IPS-20b (cell line): ENCODE measurements at regions not wholly inside any gene's neighbourhood (a gene's known extent, or its start where the extent isn't known, plus 50 kb on each side); places are given as distances from the start of the nearest gene placed in this dataset.
A peak's percentile ranks its signal among the peaks of the same experiment; 100 is the strongest.

Experiments
- H3K27ac ChIP-seq: one replicate; pipeline ENCODE4 v1.5.1; 2013; ENCODE audit warnings: low read length
- H3K27me3 ChIP-seq: 2 replicates; pipeline ENCODE4 v1.6.1; 2013; ENCODE audit warnings: mild to moderate bottlenecking, low read length, inconsistent platforms; ENCODE audit not compliant: insufficient read depth
- H3K36me3 ChIP-seq: 2 replicates; pipeline ENCODE4 v1.6.1; 2013; ENCODE audit warnings: low read depth, mild to moderate bottlenecking, inconsistent platforms, low read length, moderate library complexity; ENCODE audit not compliant: insufficient read depth
- H3K4me1 ChIP-seq: 2 replicates; pipeline ENCODE4 v1.6.1; 2013; ENCODE audit warnings: mild to moderate bottlenecking, control low read depth, inconsistent platforms, low read length, moderate library complexity; ENCODE audit not compliant: insufficient read depth
- H3K4me3 ChIP-seq: 2 replicates; pipeline ENCODE4 v1.5.1; 2013; ENCODE audit warnings: mild to moderate bottlenecking, low read length, inconsistent platforms
- H3K9ac ChIP-seq: 2 replicates; pipeline ENCODE4 v1.6.1; 2013; ENCODE audit warnings: low read depth, mild to moderate bottlenecking, inconsistent platforms, low read length, moderate library complexity
- H3K9me3 ChIP-seq: 2 replicates; pipeline ENCODE4 v1.6.1; 2013; ENCODE audit warnings: mild to moderate bottlenecking, low read depth, low read length, inconsistent platforms; ENCODE audit not compliant: insufficient read depth

DNA sequence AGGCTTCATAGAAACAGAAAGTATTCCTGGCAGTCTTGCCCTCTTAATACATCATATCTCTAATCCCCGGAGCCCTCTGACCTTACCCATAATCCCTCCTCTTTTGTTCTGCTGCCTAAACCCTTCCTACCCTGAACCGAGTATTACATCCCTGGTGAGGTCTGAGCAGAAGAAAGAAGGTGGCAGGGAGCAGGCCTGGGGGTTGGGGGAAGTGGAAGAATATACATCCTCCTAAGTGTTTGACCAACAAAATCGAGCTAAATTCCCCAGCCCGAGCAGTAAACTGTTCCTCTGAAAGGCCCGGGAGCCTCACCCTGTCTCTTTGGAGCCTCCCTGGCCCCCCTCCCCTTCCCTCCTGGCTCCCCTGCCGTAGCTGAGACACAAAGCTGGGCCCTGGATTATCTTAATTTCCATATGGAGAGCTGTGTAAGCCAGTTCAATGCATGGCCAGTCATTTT is 192.6 kb upstream of the LHX5 start:
- Histone ChIP-seq H3K4me1 (peaks cover 7% of the 10 kb centered on the region; the same call in 1 of the 2 replicates), H3K27ac (no peak overlapping the region), H3K9me3 (no peaks in the 10 kb centered on the region), H3K27me3 (no peaks in the 10 kb centered on the region), H3K9ac (peak overlapping the region; percentile 58; the same call in 1 of the 2 replicates), H3K36me3 (no peaks in the 10 kb centered on the region), H3K4me3 (no peak overlapping the region)

DNA sequence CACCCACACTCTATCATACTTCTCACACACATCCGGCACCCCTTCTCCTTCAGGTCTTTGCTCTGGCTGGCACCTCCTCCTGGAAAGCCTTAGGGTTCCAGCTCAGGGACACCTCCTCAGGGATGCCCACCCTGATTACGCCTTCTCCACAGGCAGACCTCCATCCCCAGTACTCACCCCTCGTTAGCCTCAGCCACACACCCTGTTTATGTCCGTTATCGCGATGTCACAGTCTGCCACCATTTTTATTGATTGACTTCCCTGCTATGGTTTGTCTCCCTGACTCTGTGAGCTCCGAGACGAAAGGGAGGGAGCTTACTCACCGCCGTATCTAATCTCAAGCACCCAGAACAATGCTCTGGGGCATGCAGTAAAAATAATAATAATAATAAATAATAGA is 191.7 kb upstream of the LHX5 start:
- no peaks in the 10 kb centered on the region for H3K36me3 ChIP-seq
- no peaks in the 10 kb centered on the region for H3K27me3 ChIP-seq
- no peaks in the 10 kb centered on the region for H3K9me3 ChIP-seq
- no peak overlapping the region for H3K4me3 ChIP-seq
- H3K9ac ChIP-seq = no peak overlapping the region
- peaks cover 7% of the 10 kb centered on the region; the same call in 1 of the 2 replicates for H3K4me1 ChIP-seq
- H3K27ac ChIP-seq = no peak overlapping the region

DNA sequence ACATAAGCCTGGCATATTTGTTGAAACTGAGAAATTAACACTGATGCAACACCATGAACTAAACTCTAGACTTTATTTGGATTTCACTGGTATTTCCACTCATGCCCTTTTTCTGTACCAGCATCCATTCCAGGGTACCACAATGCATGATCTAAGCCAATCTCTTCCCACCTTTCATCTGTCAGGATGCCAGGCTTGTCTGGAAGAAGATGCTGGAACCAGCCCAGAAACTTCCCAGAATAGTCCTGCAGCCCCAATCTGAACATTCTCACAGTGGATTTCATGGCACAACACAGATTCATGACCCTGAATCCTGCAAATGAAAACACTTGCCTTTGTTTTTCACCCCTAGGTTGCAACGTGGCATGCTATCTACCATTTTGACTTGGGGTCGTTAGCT is 189.3 kb upstream of the LHX5 start:
- Histone ChIP-seq H3K36me3 (no peaks in the 10 kb centered on the region), H3K9ac (no peak overlapping the region), H3K27ac (no peak overlapping the region), H3K9me3 (no peaks in the 10 kb centered on the region), H3K4me3 (no peak overlapping the region), H3K27me3 (no peaks in the 10 kb centered on the region), H3K4me1 (peaks cover 7% of the 10 kb centered on the region; the same call in 1 of the 2 replicates)

DNA sequence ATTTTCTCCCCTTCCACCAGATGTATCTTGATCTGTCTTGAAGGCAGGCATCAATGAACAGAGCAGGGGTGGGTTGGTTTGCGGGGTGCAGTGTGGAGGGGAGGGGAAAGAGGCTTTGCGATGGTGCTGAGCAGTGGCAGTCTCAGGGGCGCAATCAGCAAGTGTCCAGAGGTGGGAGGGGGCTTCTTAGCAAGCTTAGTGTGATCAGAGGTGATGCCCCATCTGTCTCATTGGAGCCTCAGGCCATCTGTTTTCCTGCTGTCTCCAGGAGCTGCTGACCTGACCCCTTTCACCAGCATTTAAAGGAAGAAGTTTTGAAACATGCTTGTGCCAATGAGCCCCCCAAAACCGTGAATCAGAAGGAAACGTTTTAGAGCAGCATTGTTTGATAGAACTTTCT is 187.7 kb upstream of the LHX5 start:
- H3K9me3 ChIP-seq = no peaks in the 10 kb centered on the region; the same call in 1 of the 2 replicates
- no peaks in the 10 kb centered on the region for H3K27me3 ChIP-seq
- H3K4me3 ChIP-seq = no peak overlapping the region
- no peaks in the 10 kb centered on the region for H3K36me3 ChIP-seq
- H3K9ac ChIP-seq = no peak overlapping the region
- H3K27ac ChIP-seq = no peak overlapping the region
- peaks cover 4% of the 10 kb centered on the region; the same call in 1 of the 2 replicates for H3K4me1 ChIP-seq

DNA sequence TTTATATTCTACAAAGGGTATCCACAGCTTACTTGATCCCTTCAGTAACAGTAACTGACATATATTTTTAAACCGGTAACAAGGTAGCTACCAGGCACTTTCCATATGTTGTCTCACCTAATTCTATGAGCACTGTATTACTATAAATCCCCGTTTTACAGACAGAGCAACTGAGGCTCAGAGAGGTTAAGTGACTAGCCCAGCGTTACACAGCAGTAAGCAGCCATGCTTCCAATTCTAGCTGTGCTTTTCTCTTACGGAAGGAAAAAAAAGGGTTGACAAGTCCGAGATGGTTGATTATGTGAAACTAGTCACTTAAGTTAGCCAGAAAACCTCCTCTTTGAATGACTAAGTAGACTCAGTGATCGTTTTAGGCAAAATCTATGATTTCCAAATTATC is 187.3 kb upstream of the LHX5 start:
- H3K9ac ChIP-seq = no peak overlapping the region
- H3K27me3 ChIP-seq = no peaks in the 10 kb centered on the region
- no peaks in the 10 kb centered on the region for H3K36me3 ChIP-seq
- peaks cover 1% of the 10 kb centered on the region; the same call in 1 of the 2 replicates for H3K4me1 ChIP-seq
- H3K9me3 ChIP-seq = no peaks in the 10 kb centered on the region; the same call in 1 of the 2 replicates
- H3K4me3 ChIP-seq = no peak overlapping the region
- H3K27ac ChIP-seq = no peak overlapping the region

DNA sequence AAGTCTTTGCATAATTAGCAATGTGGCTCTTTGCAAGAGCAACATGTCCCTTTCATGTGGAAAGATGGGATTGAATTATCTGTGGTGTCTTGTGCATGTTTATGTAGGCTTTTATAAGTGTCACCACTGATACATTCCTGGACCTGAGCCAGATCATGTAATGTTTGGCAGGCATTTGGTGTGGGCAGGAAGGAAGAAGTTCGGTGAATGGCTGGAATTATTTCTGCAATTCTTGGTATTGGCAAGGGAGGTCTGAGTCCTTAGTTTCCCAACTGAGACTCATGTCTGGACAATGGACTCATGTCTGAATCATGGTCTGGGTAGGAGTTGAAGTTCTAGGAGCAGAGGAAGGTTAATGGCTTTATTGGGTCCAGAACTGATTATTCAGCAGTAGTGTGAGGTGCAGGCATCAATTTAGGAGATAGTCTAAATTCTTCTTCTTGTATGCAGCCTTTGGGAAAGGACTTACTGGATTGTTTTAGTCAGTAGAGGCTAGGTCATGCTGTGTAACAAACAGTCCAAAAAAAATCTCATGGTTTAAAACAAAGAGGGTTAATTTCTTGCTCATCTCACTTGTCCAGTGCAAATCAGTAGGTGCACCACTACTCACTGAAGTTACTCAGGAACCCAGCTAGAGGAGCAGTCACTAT is 186.5 kb upstream of the LHX5 start:
- Histone ChIP-seq H3K9ac (no peak overlapping the region), H3K27me3 (no peaks in the 10 kb centered on the region), H3K36me3 (no peaks in the 10 kb centered on the region), H3K27ac (no peak overlapping the region), H3K4me1 (no peaks in the 10 kb centered on the region), H3K4me3 (no peak overlapping the region), H3K9me3 (peaks cover 2% of the 10 kb centered on the region; the same call in 1 of the 2 replicates)

DNA sequence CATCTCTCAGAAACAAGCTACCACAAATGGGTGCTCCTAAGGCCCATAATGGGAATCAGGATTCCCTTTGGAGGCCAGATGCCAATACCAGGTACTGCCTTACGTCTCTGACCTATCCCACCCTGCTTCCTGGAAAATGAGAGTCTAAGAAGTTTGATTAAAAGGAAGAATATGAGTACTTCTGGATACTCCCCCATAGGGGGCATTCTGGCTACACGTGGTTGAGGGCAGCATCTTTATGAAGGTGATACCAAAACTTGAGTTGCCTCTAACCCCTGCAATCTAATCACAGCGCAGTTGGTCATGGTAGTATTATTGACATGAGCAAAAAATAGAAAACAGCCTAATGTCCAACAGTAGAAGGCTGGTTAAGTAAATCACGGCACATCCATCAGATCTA is 184.2 kb upstream of the LHX5 start:
- H3K9me3 ChIP-seq = peaks cover 2% of the 10 kb centered on the region; the same call in 1 of the 2 replicates
- H3K36me3 ChIP-seq = no peaks in the 10 kb centered on the region
- no peak overlapping the region for H3K27ac ChIP-seq
- H3K4me1 ChIP-seq = no peaks in the 10 kb centered on the region
- H3K9ac ChIP-seq = no peak overlapping the region
- no peak overlapping the region for H3K4me3 ChIP-seq
- no peaks in the 10 kb centered on the region for H3K27me3 ChIP-seq

DNA sequence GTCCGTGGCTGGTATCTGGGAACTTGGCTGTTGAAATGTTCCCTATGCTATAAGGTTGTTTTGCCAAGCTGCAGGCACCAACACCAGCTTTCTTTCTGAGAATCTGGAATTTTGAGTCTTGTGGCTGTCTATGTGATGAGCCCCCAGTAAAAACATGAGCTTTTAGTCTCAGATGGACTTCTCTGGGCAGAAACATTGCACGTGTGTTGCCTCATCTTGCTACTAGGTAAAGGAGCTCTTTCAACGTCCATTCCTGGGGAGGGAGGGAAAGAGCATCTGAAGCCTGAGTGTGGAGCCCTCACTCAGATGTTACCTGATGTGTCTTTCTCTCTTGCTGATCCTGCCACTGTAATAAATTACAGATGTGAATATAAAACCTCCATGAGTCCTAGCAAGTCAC is 183.8 kb upstream of the LHX5 start:
- H3K27ac ChIP-seq = no peak overlapping the region
- no peaks in the 10 kb centered on the region for H3K36me3 ChIP-seq
- H3K9me3 ChIP-seq = peaks cover 2% of the 10 kb centered on the region; the same call in 1 of the 2 replicates
- H3K4me3 ChIP-seq = no peak overlapping the region
- H3K4me1 ChIP-seq = no peaks in the 10 kb centered on the region
- no peaks in the 10 kb centered on the region for H3K27me3 ChIP-seq
- H3K9ac ChIP-seq = no peak overlapping the region

DNA sequence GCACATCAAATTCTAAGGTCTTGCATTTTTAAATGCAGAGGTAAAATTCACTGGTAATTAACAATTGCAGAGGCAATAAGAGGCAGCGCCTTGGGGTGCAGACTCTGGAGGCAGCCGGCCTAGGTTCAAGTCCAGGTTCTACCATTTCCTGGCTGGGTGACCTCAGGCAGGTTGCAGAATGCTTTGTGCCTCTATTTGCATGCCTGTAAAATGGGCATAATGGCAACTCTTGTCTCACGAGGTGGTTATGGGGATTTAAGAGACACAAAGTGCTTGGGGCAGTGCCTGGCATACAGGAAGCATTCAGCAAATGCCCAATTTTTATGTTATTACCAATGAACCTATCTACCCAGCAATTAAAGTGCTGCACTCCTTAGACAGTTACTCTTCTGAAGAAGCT is 180.0 kb upstream of the LHX5 start:
- Histone ChIP-seq H3K4me3 (no peak overlapping the region), H3K36me3 (no peaks in the 10 kb centered on the region), H3K27me3 (no peaks in the 10 kb centered on the region), H3K9me3 (peaks cover 2% of the 10 kb centered on the region; the same call in 1 of the 2 replicates), H3K9ac (no peak overlapping the region), H3K27ac (no peak overlapping the region), H3K4me1 (no peaks in the 10 kb centered on the region)

DNA sequence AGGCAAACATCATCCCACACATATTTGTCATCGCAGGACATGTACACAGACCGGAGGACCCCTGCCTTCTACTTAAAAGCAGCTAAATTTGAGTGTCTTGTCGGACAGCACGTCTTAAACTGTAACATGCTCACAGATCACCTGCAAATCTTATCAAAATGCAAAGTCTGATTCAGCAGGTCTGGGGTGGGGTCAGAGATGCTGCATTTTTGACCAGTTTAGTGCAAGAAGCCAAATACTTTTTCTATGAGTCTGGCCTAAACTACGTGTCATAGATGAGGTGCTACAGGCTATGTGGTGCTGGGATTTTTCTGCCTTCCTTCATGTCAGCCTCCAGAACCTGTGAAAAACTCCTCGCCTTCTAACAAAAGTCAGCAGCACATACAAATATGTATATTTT is 178.8 kb upstream of the LHX5 start:
- peaks cover 2% of the 10 kb centered on the region; the same call in 1 of the 2 replicates for H3K9me3 ChIP-seq
- H3K27ac ChIP-seq = no peak overlapping the region
- H3K27me3 ChIP-seq = no peaks in the 10 kb centered on the region; the same call in 1 of the 2 replicates
- H3K4me1 ChIP-seq = no peaks in the 10 kb centered on the region
- no peak overlapping the region for H3K4me3 ChIP-seq
- no peak overlapping the region for H3K9ac ChIP-seq
- H3K36me3 ChIP-seq = no peaks in the 10 kb centered on the region

DNA sequence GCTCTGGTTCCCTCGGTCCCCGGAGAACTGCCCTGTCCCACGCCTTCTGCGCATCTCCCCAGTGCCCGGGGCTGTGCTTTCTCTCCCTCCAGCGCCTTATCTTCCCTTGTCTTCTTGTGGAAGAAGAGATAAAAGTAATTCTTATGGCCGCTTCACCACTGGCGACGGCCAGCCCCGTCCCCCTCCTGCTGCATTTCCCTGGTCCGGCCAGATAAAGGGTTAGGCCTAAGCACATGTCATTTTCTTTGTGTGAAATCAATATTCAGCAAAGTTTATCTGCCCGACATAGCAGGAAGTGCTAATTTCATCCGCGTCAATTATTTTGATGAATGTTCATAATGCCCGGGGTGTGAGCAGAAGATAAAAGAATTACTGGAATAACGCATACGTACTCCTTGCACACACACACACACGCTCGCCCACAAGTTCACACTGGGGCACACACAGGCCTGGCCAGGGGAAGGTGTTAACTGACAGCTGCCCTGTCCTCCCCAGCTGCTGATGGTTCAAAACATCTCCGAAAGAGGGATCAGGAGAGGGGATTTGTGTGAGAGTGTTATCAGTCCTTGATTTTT is 177.7 kb upstream of the LHX5 start:
- H3K4me3 ChIP-seq = no peak overlapping the region
- no peaks in the 10 kb centered on the region for H3K36me3 ChIP-seq
- no peaks in the 10 kb centered on the region; the same call in 1 of the 2 replicates for H3K27me3 ChIP-seq
- no peak overlapping the region for H3K27ac ChIP-seq
- H3K9me3 ChIP-seq = 0 out of 2 replicates have a peak, but pooled peaks cover 2% of the 10 kb centered on the region
- no peak overlapping the region for H3K9ac ChIP-seq
- H3K4me1 ChIP-seq = no peaks in the 10 kb centered on the region

DNA sequence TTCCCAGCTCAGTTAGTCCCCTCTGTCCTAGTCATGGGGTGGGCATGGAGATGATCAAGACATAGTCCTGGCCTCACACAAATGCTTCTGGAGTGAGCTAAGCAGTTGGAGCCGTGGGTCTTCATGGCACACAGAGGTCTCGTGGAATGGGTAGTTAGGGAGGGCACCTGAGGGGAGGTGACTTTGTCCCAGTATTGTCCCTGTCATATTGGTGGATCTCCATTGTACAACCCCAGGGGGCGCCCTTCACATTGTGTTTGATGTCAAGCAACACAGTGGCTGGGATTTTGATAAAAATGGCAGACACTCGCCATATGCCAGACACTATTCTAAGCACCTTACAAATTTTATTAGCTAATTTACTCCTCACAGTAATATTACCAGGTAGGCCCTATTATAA is 175.4 kb upstream of the LHX5 start:
- no peaks in the 10 kb centered on the region for H3K36me3 ChIP-seq
- H3K27ac ChIP-seq = no peak overlapping the region
- no peaks in the 10 kb centered on the region; the same call in none of the 2 replicates for H3K27me3 ChIP-seq
- H3K9me3 ChIP-seq = no peaks in the 10 kb centered on the region
- no peak overlapping the region for H3K9ac ChIP-seq
- 0 out of 2 replicates have a peak, but pooled peaks cover 4% of the 10 kb centered on the region for H3K4me1 ChIP-seq
- no peak overlapping the region for H3K4me3 ChIP-seq
